ENCODE measurements at regions not wholly inside any gene's neighbourhood (a gene's known extent, or its start where the extent isn't known, plus 50 kb on each side); places are given as distances from the start of the nearest gene placed in this dataset.

DNA sequence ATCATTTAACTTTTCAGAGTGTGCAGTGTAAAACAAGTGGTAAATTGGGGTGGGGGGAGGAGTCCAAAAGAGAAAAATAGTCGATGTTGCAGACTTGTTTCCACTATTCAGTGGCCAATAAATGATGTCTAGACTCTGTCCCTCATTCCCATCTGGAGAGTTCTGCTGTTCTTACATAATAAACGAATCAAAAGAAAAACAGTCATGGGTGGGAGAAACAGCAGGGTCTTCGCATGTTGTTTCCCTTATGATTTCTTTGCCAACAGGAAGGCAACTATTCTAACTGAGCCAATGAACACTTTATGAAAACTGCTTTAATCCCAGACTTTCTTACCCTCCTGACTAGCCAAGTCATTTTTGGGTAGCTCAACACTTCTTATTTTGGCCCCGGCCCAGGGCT, 615.5 kb downstream of the FGF9 start:
- ChIA-PET POLR2A (no interaction called here), CTCF (no interaction called here)
- TF ChIP-seq SIN3A (IDR thresholded peaks at IDR 0.05; ENCODE audit: borderline replicate concordance, insufficient read depth, low read depth, low read length) = no peak
- TF ChIP-seq, protein P1, sequence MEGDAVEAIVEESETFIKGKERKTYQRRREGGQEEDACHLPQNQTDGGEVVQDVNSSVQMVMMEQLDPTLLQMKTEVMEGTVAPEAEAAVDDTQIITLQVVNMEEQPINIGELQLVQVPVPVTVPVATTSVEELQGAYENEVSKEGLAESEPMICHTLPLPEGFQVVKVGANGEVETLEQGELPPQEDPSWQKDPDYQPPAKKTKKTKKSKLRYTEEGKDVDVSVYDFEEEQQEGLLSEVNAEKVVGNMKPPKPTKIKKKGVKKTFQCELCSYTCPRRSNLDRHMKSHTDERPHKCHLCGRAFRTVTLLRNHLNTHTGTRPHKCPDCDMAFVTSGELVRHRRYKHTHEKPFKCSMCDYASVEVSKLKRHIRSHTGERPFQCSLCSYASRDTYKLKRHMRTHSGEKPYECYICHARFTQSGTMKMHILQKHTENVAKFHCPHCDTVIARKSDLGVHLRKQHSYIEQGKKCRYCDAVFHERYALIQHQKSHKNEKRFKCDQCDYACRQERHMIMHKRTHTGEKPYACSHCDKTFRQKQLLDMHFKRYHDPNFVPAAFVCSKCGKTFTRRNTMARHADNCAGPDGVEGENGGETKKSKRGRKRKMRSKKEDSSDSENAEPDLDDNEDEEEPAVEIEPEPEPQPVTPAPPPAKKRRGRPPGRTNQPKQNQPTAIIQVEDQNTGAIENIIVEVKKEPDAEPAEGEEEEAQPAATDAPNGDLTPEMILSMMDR (IDR thresholded peaks at IDR 0.05) = no peak
- TF ChIP-seq, protein P2, sequence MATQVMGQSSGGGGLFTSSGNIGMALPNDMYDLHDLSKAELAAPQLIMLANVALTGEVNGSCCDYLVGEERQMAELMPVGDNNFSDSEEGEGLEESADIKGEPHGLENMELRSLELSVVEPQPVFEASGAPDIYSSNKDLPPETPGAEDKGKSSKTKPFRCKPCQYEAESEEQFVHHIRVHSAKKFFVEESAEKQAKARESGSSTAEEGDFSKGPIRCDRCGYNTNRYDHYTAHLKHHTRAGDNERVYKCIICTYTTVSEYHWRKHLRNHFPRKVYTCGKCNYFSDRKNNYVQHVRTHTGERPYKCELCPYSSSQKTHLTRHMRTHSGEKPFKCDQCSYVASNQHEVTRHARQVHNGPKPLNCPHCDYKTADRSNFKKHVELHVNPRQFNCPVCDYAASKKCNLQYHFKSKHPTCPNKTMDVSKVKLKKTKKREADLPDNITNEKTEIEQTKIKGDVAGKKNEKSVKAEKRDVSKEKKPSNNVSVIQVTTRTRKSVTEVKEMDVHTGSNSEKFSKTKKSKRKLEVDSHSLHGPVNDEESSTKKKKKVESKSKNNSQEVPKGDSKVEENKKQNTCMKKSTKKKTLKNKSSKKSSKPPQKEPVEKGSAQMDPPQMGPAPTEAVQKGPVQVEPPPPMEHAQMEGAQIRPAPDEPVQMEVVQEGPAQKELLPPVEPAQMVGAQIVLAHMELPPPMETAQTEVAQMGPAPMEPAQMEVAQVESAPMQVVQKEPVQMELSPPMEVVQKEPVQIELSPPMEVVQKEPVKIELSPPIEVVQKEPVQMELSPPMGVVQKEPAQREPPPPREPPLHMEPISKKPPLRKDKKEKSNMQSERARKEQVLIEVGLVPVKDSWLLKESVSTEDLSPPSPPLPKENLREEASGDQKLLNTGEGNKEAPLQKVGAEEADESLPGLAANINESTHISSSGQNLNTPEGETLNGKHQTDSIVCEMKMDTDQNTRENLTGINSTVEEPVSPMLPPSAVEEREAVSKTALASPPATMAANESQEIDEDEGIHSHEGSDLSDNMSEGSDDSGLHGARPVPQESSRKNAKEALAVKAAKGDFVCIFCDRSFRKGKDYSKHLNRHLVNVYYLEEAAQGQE (IDR thresholded peaks at IDR 0.05; ENCODE audit: insufficient read depth in 1 of 2, low read depth in 2 of 2, low read length in 1 of 2) = no peak
- no peaks in the 10 kb centered on the region for H3K9me3 ChIP-seq (ENCODE audit: control insufficient read depth, insufficient read depth, low read depth, low read length)
- DNase-seq (ENCODE audit: low read depth, low spot score) (no peak), ATAC-seq (no peak)
- BruUV-seq (replicated peaks) = no TSS peak
- in situ Hi-C loops (cut with HindIII; ENCODE audit: low pct_unique_long_range_greater_than_20kb, low sequenced_read_pairs) = no loop called here
- no peak overlapping the region for H3K4me3 ChIP-seq (ENCODE audit: low read depth in 2 of 2, low read length in 2 of 2)
- no peaks in the 10 kb centered on the region for H3K4me1 ChIP-seq (ENCODE audit: control insufficient read depth, insufficient read depth, low read length)
- H3K27me3 ChIP-seq (ENCODE audit: control insufficient read depth, insufficient read depth, low read length) = no peaks in the 10 kb centered on the region
- no peaks in the 10 kb centered on the region for H3K36me3 ChIP-seq (ENCODE audit: control insufficient read depth, insufficient read depth, low read length)
- H3K27ac ChIP-seq (ENCODE audit: low read length) = no peak overlapping the region
- intact Hi-C loops (cut with micrococcal nuclease; ENCODE audit: unreplicated experiment) = no loop called here

DNA sequence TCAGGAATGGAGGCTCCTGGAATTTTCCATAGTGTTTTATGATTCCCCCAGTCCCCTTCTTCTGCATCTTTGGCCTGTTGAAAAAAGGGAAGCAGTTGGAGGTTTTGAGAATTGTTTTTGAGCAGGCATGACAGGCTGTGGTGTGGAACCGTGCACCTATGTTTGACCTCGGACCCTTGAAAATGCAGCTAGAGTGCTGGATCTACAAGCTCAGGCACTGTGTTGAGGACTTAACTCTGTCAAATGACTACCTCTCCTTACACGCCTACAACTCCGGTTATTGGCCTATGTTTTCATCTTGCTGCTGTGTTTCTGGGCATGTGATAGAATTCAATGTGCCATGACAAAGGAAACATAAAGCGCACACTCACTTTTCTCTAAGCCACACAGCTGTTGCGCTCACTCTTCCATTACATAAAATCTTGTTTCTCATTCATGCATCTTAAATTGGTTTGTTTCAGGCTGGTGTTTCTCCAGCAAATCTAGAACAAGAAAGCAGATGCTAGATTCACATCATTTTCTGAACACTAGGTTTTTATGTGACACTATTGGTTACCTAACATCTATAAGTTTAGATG, 616.6 kb downstream of the FGF9 start:
- POLR2A ChIA-PET = no interaction called here
- TF ChIP-seq, protein P1 (IDR thresholded peaks at IDR 0.05) = no peak
- TF ChIP-seq, protein P2 (IDR thresholded peaks at IDR 0.05; ENCODE audit: insufficient read depth in 1 of 2, low read depth in 2 of 2, low read length in 1 of 2) = no peak
- TF ChIP-seq POLR2AphosphoS5 (IDR thresholded peaks at IDR 0.05; ENCODE audit: low read depth, low read length) (no peak), TCF7L2 (IDR thresholded peaks at IDR 0.05; ENCODE audit: low read depth, low read length) (no peak), SIN3A (IDR thresholded peaks at IDR 0.05; ENCODE audit: borderline replicate concordance, insufficient read depth, low read depth, low read length) (no peak)
- Histone ChIP-seq H3K9me3 (ENCODE audit: control insufficient read depth, insufficient read depth, low read depth, low read length) (no peaks in the 10 kb centered on the region), H3K4me1 (ENCODE audit: control insufficient read depth, insufficient read depth, low read length) (no peaks in the 10 kb centered on the region), H3K27me3 (ENCODE audit: control insufficient read depth, insufficient read depth, low read length) (no peaks in the 10 kb centered on the region), H3K27ac (ENCODE audit: low read length) (no peak overlapping the region), H3K36me3 (ENCODE audit: control insufficient read depth, insufficient read depth, low read length) (no peaks in the 10 kb centered on the region), H3K4me3 (ENCODE audit: low read depth in 2 of 2, low read length in 2 of 2) (no peak overlapping the region)
- CTCF ChIA-PET = no interaction called here
- in situ Hi-C loops (cut with HindIII; ENCODE audit: low pct_unique_long_range_greater_than_20kb, low sequenced_read_pairs) (no loop called here), intact Hi-C loops (cut with micrococcal nuclease; ENCODE audit: unreplicated experiment) (no loop called here)
- DNase-seq (ENCODE audit: low read depth, low spot score) (no peak), ATAC-seq (no peak)
- BruUV-seq (replicated peaks) = no TSS peak
